ENCODE measurements at regions not wholly inside any gene's neighbourhood (a gene's known extent, or its start where the extent isn't known, plus 50 kb on each side); places are given as distances from the start of the nearest gene placed in this dataset.

DNA sequence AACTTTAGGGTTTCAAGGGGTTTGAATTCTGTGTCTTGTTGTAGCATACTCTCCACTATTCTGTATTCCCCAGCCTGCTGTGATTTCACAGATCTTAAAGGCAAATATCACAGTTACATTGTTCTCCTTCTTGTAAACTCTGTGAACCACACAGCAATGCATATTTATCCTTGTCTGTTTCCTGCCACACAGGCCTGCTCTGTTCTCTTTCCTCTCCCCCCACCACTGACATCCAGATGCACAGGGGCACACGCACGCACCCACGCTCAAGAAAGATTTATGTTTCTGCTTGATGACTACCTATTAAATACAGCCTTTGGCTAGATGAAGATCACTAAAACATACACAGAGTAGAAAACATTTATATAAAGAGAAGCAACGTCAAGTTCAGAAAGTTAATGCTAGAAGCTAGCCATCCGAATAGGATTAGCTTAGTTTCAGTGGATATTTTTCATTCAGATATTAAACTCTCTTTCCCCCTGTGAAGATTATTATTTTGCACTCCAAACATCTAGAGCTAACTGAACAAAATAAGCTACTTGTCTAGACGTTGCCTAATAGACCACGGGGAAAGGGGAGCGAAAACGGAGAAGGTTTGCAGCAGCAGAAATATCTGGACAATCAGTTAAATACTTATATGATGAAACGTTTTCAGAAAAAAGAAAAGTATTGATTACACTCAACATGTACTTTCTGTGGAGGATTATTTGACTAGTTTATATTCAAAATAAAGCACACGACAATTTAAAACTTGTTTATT, 193.1 kb upstream of the SEMA3C start:
- no peak for ATAC-seq
- no peak for DNase-seq
- no peaks in the 10 kb centered on the region for H3K27me3 ChIP-seq
- H3K36me3 ChIP-seq: no peaks in the 10 kb centered on the region
- TF ChIP-seq, protein P1, sequence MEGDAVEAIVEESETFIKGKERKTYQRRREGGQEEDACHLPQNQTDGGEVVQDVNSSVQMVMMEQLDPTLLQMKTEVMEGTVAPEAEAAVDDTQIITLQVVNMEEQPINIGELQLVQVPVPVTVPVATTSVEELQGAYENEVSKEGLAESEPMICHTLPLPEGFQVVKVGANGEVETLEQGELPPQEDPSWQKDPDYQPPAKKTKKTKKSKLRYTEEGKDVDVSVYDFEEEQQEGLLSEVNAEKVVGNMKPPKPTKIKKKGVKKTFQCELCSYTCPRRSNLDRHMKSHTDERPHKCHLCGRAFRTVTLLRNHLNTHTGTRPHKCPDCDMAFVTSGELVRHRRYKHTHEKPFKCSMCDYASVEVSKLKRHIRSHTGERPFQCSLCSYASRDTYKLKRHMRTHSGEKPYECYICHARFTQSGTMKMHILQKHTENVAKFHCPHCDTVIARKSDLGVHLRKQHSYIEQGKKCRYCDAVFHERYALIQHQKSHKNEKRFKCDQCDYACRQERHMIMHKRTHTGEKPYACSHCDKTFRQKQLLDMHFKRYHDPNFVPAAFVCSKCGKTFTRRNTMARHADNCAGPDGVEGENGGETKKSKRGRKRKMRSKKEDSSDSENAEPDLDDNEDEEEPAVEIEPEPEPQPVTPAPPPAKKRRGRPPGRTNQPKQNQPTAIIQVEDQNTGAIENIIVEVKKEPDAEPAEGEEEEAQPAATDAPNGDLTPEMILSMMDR (IDR thresholded peaks at IDR 0.05): no peak
- no peak overlapping the region for H3K4me3 ChIP-seq
- intact Hi-C loops (cut with DNase I): no loop called here
- 62 to 71% methylated on average over 11 of the region's 11 CpGs for WGBS, 2 donors
- no peaks in the 10 kb centered on the region for H3K9me3 ChIP-seq
- H3K4me1 ChIP-seq: no peaks in the 10 kb centered on the region
- H3K27ac ChIP-seq: no peak overlapping the region

GRCh38 chr7:81111358-81111757, 192.5 kb upstream of the SEMA3C start:
- WGBS, 2 donors: 58 to 70% methylated on average over 1 of the region's 1 CpG
- Histone ChIP-seq H3K36me3 (no peaks in the 10 kb centered on the region), H3K27ac (no peak overlapping the region), H3K27me3 (no peaks in the 10 kb centered on the region), H3K9me3 (no peaks in the 10 kb centered on the region), H3K4me1 (no peaks in the 10 kb centered on the region), H3K4me3 (no peak overlapping the region)
- TF ChIP-seq, protein P1 (IDR thresholded peaks at IDR 0.05): no peak
- intact Hi-C loops (cut with DNase I): no loop called here
- ATAC-seq (no peak), DNase-seq (no peak)

- intact Hi-C loops (cut with DNase I): no loop called here
Observed at GRCh38 chr7:81110673-81111072, 191.8 kb upstream of the SEMA3C start.

GRCh38 chr7:81098213-81098612, 179.4 kb upstream of the SEMA3C start:
- no peaks in the 10 kb centered on the region for H3K27me3 ChIP-seq
- intact Hi-C loops (cut with DNase I): no loop called here
- no peaks in the 10 kb centered on the region for H3K9me3 ChIP-seq
- DNase-seq (no peak), ATAC-seq (no peak)
- H3K27ac ChIP-seq: no peak overlapping the region
- H3K4me1 ChIP-seq: no peaks in the 10 kb centered on the region
- no peaks in the 10 kb centered on the region for H3K36me3 ChIP-seq
- H3K4me3 ChIP-seq: no peak overlapping the region
- TF ChIP-seq, protein P1 (IDR thresholded peaks at IDR 0.05): no peak
- WGBS, 2 donors: 79 to 86% methylated on average over 3 of the region's 3 CpGs

More at GRCh38 chr7:81110673-81111072, 191.8 kb upstream of the SEMA3C start:
- no peak for ATAC-seq
- no peak overlapping the region for H3K27ac ChIP-seq
- no peaks in the 10 kb centered on the region for H3K4me1 ChIP-seq
- no peak overlapping the region for H3K4me3 ChIP-seq
- H3K9me3 ChIP-seq: no peaks in the 10 kb centered on the region
- H3K36me3 ChIP-seq: no peaks in the 10 kb centered on the region
- WGBS, 2 donors: 84 to 90% methylated on average over 2 of the region's 2 CpGs
- DNase-seq: no peak
- no peaks in the 10 kb centered on the region for H3K27me3 ChIP-seq
- TF ChIP-seq, protein P1 (IDR thresholded peaks at IDR 0.05): no peak

Data from heart right ventricle (tissue), 16 donors.